Osteoblast (primary cell): ENCODE measurements at regions not wholly inside any gene's neighbourhood (a gene's known extent, or its start where the extent isn't known, plus 50 kb on each side); places are given as distances from the start of the nearest gene placed in this dataset.

Experiments
- DNase-seq: peaks from one replicate; pipeline ENCODE4 v3.0.0; 2011; ENCODE audit warnings: low spot score, mixed read lengths; ENCODE audit not compliant: insufficient read length; ENCODE audit errors: missing footprints
- H2AFZ ChIP-seq: 2 replicates; pipeline ENCODE4 v1.6.0; 2011; ENCODE audit warnings: mild to moderate bottlenecking, low read length
- H3K27ac ChIP-seq: 2 replicates; pipeline ENCODE4 v1.5.1; 2011; ENCODE audit warnings: mild to moderate bottlenecking, low read depth, low read length, moderate library complexity
- H3K27me3 ChIP-seq: 2 replicates; pipeline ENCODE4 v1.6.0; 2012; ENCODE audit warnings: mild to moderate bottlenecking, control low read depth, inconsistent platforms, low read length, moderate library complexity; ENCODE audit not compliant: insufficient read depth
- H3K36me3 ChIP-seq: 2 replicates; pipeline ENCODE4 v1.5.1; 2011; ENCODE audit warnings: mild to moderate bottlenecking, low read length, control low read depth, moderate library complexity; ENCODE audit not compliant: insufficient read depth
- H3K4me1 ChIP-seq: 2 replicates; pipeline ENCODE4 v1.5.1; 2011; ENCODE audit warnings: mild to moderate bottlenecking, low read length, control low read depth, moderate library complexity; ENCODE audit not compliant: insufficient read depth
- H3K4me2 ChIP-seq: 2 replicates; pipeline ENCODE4 v1.6.0; 2011; ENCODE audit warnings: mild to moderate bottlenecking, low read length; ENCODE audit not compliant: insufficient read depth
- H3K4me3 ChIP-seq: fragments of 200-600 bp; sonication (generic); 3 replicates; pipeline ENCODE4 v1.5.1; 2012; ENCODE audit warnings: mild to moderate bottlenecking, low read length, inconsistent platforms; ENCODE audit not compliant: insufficient read depth
- H3K79me2 ChIP-seq: 2 replicates; pipeline ENCODE4 v1.6.0; 2012; ENCODE audit warnings: mild to moderate bottlenecking, low read length, control low read depth, inconsistent platforms; ENCODE audit not compliant: insufficient read depth
- H3K9me3 ChIP-seq: 2 replicates; pipeline ENCODE4 v1.5.1; 2011; ENCODE audit warnings: low read depth, low read length, control low read depth
- H4K20me1 ChIP-seq: 2 replicates; pipeline ENCODE4 v1.6.0; 2012; ENCODE audit warnings: mild to moderate bottlenecking, low read length, control low read depth; ENCODE audit not compliant: insufficient read depth
- CTCF ChIP-seq: IDR thresholded peaks from 2 replicates; pipeline ENCODE4 v1.5.1; 2011; ENCODE audit warnings: mild to moderate bottlenecking, low read depth, low read length, moderate library complexity; ENCODE audit errors: extremely low read depth

- Histone ChIP-seq H3K36me3 (no peaks in the 10 kb centered on the region), H3K4me1 (no peaks in the 10 kb centered on the region), H3K9me3 (no peaks in the 10 kb centered on the region), H3K27ac (no peak overlapping the region), H2AFZ (no peak overlapping the region), H3K27me3 (no peaks in the 10 kb centered on the region), H4K20me1 (no peaks in the 10 kb centered on the region), H3K79me2 (no peaks in the 10 kb centered on the region), H3K4me3 (no peak overlapping the region), H3K4me2 (no peak overlapping the region)
- DNase-seq = no peak
- no peak for TF ChIP-seq CTCF
Observed at GRCh38 chr5:173696216-173696615, 79.8 kb upstream of the BOD1 start.

GRCh38 chr5:173697931-173698579 lies 81.6 kb upstream of the BOD1 start:
- Histone ChIP-seq H3K4me2 (no peak overlapping the region), H3K4me3 (no peak overlapping the region), H3K36me3 (no peaks in the 10 kb centered on the region), H3K9me3 (no peaks in the 10 kb centered on the region), H3K27me3 (no peaks in the 10 kb centered on the region), H4K20me1 (no peaks in the 10 kb centered on the region), H3K4me1 (no peaks in the 10 kb centered on the region), H3K79me2 (no peaks in the 10 kb centered on the region), H2AFZ (no peak overlapping the region), H3K27ac (no peak overlapping the region)
- no peak for DNase-seq
- TF ChIP-seq CTCF = no peak

- Histone ChIP-seq H2AFZ (no peak overlapping the region), H3K36me3 (no peaks in the 10 kb centered on the region), H3K4me2 (no peak overlapping the region), H4K20me1 (no peaks in the 10 kb centered on the region), H3K4me1 (no peaks in the 10 kb centered on the region), H3K27ac (no peak overlapping the region), H3K4me3 (no peak overlapping the region), H3K79me2 (no peaks in the 10 kb centered on the region), H3K9me3 (no peaks in the 10 kb centered on the region), H3K27me3 (peaks cover 8% of the 10 kb centered on the region)
- TF ChIP-seq CTCF = no peak
- no peak for DNase-seq
Observed at GRCh38 chr5:173699966-173700365, 83.5 kb upstream of the BOD1 start.

GRCh38 chr5:173703466-173703865 lies 87.0 kb upstream of the BOD1 start:
- peaks cover 16% of the 10 kb centered on the region for H3K4me1 ChIP-seq
- no peaks in the 10 kb centered on the region for H3K36me3 ChIP-seq
- H2AFZ ChIP-seq = no peak overlapping the region
- peaks cover 8% of the 10 kb centered on the region for H3K27me3 ChIP-seq
- H4K20me1 ChIP-seq = no peaks in the 10 kb centered on the region
- no peaks in the 10 kb centered on the region for H3K9me3 ChIP-seq
- H3K27ac ChIP-seq = no peak overlapping the region
- no peaks in the 10 kb centered on the region for H3K79me2 ChIP-seq
- no peak overlapping the region for H3K4me3 ChIP-seq
- no peak overlapping the region for H3K4me2 ChIP-seq
- no peak for TF ChIP-seq CTCF
- no peak for DNase-seq
